Nephron progenitor cell (in vitro differentiated cells): ENCODE measurements at regions not wholly inside any gene's neighbourhood (a gene's known extent, or its start where the extent isn't known, plus 50 kb on each side); places are given as distances from the start of the nearest gene placed in this dataset.

Experiments
- DNase-seq: peaks from one replicate; pipeline ENCODE4 v3.0.0; 2021
- H3K27ac Mint-ChIP-seq: 2 replicates; pipeline ENCODE4 v1.8.0; 2021; ENCODE audit warnings: mild to moderate bottlenecking, moderate library complexity, mixed read lengths
- H3K27me3 Mint-ChIP-seq: 2 replicates; pipeline ENCODE4 v1.8.0; 2021; ENCODE audit warnings: mild to moderate bottlenecking, low read depth, mixed read lengths; ENCODE audit not compliant: poor library complexity
- H3K36me3 Mint-ChIP-seq: 2 replicates; pipeline ENCODE4 v1.8.0; 2021; ENCODE audit warnings: low read depth, mixed read lengths
- H3K4me1 Mint-ChIP-seq: 2 replicates; pipeline ENCODE4 v1.8.0; 2021; ENCODE audit warnings: mixed read lengths
- H3K4me3 Mint-ChIP-seq: 2 replicates; pipeline ENCODE4 v1.8.0; 2021; ENCODE audit warnings: mild to moderate bottlenecking, moderate library complexity, mixed read lengths
- H3K9me3 Mint-ChIP-seq: 2 replicates; pipeline ENCODE4 v1.8.0; 2021; ENCODE audit warnings: mild to moderate bottlenecking, moderate library complexity, mixed read lengths
- CTCF ChIP-seq: fragments of 200-600 bp; sonication (generic); IDR thresholded peaks from 2 replicates; pipeline ENCODE4 v1.5.0; 2021; ENCODE audit warnings: antibody characterized with exemption

- Mint-ChIP-seq H3K27me3 (no peaks in the 10 kb centered on the region), H3K4me1 (no peaks in the 10 kb centered on the region), H3K4me3 (no peak overlapping the region), H3K36me3 (no peaks in the 10 kb centered on the region), H3K27ac (no peak overlapping the region), H3K9me3 (no peaks in the 10 kb centered on the region)
- no peak for DNase-seq
- no peak for TF ChIP-seq CTCF
Observed at GRCh38 chr5:23631302-23632045, 124.1 kb downstream of the PRDM9 start.

- H3K9me3 Mint-ChIP-seq, result no peaks in the 10 kb centered on the region
- H3K4me3 Mint-ChIP-seq, result no peak overlapping the region
- H3K27ac Mint-ChIP-seq, result no peak overlapping the region
- DNase-seq, result no peak
- H3K4me1 Mint-ChIP-seq, result no peaks in the 10 kb centered on the region
- TF ChIP-seq CTCF, result no peak
- H3K27me3 Mint-ChIP-seq, result no peaks in the 10 kb centered on the region
- H3K36me3 Mint-ChIP-seq, result no peaks in the 10 kb centered on the region
Observed at GRCh38 chr5:23635938-23636337, 128.5 kb downstream of the PRDM9 start.

- Mint-ChIP-seq H3K27me3 (no peaks in the 10 kb centered on the region), H3K4me3 (no peak overlapping the region), H3K27ac (no peak overlapping the region), H3K4me1 (no peaks in the 10 kb centered on the region), H3K9me3 (no peaks in the 10 kb centered on the region), H3K36me3 (no peaks in the 10 kb centered on the region)
- DNase-seq, result no peak
- no peak for TF ChIP-seq CTCF
Observed at GRCh38 chr5:23639326-23639725, 131.9 kb downstream of the PRDM9 start.

- no peaks in the 10 kb centered on the region for H3K36me3 Mint-ChIP-seq
- no peak for DNase-seq
- H3K9me3 Mint-ChIP-seq, result no peaks in the 10 kb centered on the region
- TF ChIP-seq CTCF, result no peak
- H3K27ac Mint-ChIP-seq, result no peak overlapping the region
- no peak overlapping the region for H3K4me3 Mint-ChIP-seq
- no peaks in the 10 kb centered on the region for H3K4me1 Mint-ChIP-seq
- H3K27me3 Mint-ChIP-seq, result no peaks in the 10 kb centered on the region
Observed at GRCh38 chr5:23648656-23649055, 141.2 kb downstream of the PRDM9 start.

GRCh38 chr5:23649594-23649993 is 142.2 kb downstream of the PRDM9 start:
- no peaks in the 10 kb centered on the region for H3K36me3 Mint-ChIP-seq
- H3K27me3 Mint-ChIP-seq, result no peaks in the 10 kb centered on the region
- H3K4me1 Mint-ChIP-seq, result no peaks in the 10 kb centered on the region
- no peak for TF ChIP-seq CTCF
- DNase-seq, result no peak
- no peak overlapping the region for H3K27ac Mint-ChIP-seq
- H3K4me3 Mint-ChIP-seq, result no peak overlapping the region
- H3K9me3 Mint-ChIP-seq, result no peaks in the 10 kb centered on the region

- no peak for DNase-seq
- Mint-ChIP-seq H3K4me3 (no peak overlapping the region), H3K9me3 (no peaks in the 10 kb centered on the region), H3K27me3 (no peaks in the 10 kb centered on the region), H3K36me3 (no peaks in the 10 kb centered on the region), H3K4me1 (no peaks in the 10 kb centered on the region), H3K27ac (no peak overlapping the region)
- no peak for TF ChIP-seq CTCF
Observed at GRCh38 chr5:23655674-23656073, 148.3 kb downstream of the PRDM9 start.
